ENCODE measurements at regions not wholly inside any gene's neighbourhood (a gene's known extent, or its start where the extent isn't known, plus 50 kb on each side); places are given as distances from the start of the nearest gene placed in this dataset.
"Not testable (repeated sequence)": the region's sequence is repeated elsewhere in the genome, so short reads cannot be mapped to it uniquely, and the experiment has no call there.

DNA sequence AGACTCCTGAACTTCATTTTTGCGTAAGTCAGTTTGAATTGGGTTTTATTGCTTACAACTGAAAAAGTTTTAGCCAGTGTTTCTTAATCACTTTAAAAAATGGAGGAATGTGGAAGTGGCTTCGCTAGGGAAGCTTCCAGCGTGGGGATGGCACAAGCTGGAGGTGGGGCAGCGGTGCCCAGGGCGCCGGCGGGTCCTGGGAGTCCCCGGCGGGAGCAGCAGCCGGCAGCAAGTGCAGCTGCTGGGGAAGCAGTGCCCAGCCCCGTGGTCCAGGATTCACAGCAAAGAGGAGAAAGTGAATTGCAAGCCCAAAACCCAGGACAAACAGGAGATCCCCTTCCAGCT, 301.8 kb upstream of the PROK2 start:
- no peak for DNase-seq

DNA sequence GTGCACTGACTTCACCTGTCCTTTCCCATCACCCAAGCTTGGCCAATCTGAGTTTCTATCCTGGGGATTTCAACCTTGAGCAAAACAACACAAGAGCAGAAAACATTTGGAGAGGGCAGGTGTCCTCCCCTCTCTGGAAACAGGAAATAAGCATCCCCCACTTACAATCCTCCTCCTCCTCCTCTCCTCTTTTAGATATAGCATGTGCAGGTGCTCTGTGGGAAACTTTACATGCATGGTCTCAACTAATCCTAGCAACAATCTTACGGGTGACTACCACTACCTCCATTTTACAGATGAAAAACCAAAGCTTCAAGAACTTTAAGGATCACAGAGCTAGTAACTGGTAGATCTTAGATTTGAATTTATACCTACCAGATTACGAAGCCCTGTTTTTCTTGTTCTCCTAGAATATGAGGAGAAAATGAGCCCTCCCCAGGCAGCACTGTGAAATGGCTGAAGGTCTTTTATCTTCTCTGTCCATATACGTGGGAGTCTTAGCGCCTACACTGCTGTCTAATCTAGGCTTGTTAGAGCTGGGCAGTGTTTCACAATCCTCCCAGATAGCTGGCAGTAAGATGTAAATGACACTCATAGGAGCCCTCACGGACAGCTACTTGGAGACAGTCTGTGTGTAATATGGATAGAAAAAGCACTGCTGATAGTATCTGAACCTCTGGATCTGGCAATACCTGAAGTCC, 301.2 kb upstream of the PROK2 start:
- DNase-seq, result no peak

DNA sequence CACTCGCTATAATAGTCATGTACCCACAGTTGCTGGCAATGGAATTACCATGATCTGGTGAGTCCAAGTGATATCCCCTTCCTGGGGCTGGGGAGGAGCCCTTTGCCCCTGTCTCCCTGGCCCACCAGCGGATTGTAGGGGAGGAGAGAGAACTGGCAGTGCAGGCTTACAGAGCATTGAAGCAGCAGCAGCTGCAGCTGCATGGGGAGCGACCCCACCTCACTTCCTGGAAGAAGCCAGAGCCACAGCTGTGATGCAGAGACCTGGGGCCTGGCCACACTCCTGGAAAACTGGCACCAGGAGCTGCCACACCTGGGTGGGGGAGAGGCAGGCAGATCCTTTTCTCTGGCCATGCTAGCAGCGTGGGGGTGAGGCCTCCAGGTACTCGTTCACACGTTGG, 300.1 kb upstream of the PROK2 start:
- no peak for DNase-seq

DNA sequence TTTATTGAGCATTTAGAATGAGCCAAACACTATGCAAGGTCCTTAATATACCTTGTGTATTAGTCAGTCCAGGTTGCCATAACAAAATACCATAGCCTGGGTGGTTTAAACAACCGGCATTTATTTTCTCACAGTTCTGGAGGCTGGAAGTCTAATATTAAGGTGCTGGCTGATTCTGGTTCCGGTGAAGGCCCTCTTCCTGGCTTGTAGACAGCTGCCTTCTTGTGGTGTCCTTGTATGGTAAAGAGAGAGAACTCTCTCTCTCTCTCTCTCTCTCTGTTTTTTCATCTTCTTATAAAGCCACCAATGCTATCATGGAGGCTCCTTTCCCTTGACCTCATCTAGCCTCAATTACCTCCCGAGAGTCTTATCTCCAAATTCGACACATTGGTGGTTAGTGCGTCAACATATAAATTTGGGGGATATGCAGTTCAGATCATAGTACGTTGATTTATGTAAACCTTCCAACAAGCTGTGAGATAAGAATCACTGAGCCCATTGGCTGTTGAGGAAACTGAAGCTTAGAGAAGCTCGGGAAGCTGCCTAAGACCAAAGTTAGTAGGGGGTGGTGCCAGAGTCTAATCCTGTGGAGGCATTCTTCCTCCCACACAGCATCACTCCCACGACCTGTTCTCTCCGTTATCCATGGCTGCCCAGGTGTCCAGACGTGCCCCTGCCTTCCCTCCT, 298.0 kb upstream of the PROK2 start:
- no peak for DNase-seq

DNA sequence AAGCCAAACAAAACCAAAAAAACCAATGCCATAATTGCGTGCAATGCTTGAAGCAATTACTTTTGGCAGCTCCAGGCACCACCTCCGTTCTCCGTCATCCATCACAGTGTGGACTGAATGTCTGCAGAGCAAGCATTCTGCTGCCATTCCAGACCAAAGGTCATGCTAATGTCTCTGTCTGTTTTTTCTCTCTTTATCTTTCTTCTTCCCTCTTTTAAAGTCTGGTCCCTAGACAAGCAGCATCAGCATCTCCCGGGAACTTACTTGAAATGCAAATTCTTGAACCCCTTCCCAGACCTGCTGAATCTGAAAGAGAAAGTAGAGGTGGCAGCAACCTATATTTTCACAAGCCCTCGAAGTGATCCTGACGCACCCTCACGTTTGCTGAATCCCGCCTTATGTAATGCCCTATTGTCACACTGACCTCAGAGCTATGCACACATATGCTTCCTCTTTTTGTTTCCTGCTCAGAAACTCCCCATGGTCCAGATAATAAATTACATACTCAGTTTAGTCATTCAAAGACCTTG, 297.3 kb upstream of the PROK2 start:
- DNase-seq, result no peak

DNA sequence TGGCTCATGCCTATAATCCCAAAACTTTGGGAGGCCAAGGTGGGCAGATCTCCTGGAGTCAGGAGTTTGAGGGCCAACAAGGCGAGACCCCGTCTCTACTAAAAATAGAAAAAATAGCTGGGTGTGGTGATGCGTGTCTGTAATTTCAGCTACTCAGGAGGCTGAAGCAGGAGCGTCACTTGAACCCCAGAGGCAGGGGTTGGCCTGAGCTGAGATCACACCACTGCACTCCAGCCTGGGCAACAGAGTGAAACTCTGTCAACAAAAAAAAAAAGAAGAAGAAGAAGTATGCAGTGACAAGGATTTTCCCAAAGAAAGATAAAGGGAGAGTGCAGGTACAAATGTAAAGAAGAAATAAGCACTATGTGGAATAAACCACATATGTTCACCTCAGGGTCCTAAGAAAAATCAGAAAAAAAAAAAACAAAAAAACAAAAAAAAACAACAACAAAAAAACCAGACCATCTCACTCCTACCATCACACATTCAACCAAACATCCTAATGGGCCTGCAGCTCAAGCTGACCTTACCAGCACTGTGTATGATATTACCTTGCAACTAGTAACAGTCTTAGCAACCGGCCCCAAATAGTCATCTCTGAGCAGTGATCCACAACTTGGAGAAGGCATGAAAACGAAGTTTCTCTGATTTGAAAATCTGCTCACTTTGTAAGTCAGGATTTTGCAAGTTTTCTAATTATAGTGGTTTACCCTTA, 296.7 kb upstream of the PROK2 start:
- no peak for DNase-seq

DNA sequence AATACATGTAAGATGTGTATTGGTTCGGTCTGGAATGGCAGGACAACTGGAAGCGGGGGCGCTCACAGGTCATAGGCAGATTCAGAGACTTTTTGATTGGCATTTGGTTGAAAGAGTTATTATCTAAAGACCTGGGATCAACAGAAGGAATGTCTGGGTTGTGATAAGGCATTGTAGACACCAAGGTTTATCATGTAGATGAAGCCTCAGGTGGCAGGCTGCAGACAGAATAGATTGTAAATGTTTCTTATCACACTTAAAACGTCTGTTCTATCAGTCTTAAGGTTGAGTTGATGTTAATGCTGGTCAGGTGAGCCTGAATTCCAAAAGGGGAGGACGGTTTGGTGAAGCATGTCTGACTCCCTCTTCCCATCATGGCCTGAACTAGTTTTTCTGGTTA, 295.9 kb upstream of the PROK2 start:
- no peak for DNase-seq

DNA sequence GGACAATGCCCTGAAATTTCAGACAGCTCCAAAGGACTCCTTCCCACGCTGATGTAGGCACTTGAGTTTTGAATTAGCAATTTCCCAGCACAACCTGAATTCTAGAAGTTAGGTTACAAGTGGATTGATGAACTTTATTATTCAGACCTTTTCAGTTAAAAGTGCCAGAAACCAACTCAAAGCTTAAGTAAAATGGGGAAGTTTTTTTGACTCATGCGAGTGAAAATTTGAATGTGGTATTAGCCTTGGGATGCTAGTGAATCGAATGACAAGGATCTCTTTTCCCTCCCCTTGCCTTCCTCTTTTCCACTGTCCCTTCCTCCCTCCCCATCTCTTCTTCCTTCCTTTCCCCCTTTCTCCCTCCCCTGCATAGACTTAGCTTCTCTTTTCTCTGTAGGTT, 295.1 kb upstream of the PROK2 start:
- no peak for DNase-seq

DNA sequence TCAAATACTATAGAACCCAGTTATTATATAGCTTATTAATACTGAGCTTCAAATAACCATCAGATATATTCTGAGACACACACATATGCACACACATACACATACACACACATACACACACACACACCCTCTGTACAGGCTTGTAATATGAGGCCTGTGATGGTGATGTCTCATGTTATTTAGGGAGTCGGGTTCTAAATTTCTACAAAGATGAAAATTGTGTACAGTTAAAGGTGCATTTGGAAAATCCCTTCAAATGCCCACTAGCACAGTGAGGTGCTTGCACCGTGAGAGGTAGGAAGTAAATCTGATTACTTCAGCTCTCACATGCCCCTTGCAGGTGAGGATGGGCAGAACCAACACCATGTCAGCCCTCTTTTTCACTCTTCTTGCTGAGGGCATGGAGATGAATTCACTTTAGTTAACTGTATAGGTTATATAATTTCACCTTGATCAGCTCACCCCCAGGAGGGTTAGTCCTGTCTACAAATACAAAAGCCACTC, 294.5 kb upstream of the PROK2 start:
- DNase-seq, result no peak

DNA sequence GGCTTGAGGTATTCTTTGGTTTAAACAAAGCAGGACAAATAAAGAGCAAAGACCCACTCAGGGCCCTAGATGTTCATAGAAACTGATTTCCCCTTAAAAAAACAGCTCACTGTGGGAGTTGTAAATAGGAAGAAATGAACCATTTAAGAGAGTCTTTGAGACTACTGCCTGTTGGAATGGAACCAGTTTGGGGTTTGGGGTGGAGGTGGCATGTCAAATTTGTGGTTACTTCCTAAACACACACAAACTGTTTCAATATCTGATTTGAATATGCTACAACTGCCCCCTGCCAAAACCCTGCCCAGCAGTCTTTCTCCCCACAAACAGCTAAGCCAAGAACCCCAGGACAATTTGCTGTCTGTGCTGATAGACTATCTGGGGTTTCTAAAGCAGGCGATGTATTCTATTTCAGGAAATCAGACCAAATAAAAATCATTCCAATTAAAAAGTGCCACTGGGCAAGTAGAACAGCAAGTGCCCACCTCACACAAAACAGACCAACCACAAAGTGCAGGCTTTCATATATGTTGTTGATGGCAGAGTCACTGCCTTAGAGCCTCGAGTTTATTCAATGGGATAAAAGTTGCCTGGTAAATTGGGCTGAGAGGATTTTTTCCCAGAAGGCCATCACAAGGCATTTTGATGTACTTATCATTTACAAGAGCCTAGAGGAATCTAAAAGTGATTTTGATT, 293.9 kb upstream of the PROK2 start:
- DNase-seq, result no peak

DNA sequence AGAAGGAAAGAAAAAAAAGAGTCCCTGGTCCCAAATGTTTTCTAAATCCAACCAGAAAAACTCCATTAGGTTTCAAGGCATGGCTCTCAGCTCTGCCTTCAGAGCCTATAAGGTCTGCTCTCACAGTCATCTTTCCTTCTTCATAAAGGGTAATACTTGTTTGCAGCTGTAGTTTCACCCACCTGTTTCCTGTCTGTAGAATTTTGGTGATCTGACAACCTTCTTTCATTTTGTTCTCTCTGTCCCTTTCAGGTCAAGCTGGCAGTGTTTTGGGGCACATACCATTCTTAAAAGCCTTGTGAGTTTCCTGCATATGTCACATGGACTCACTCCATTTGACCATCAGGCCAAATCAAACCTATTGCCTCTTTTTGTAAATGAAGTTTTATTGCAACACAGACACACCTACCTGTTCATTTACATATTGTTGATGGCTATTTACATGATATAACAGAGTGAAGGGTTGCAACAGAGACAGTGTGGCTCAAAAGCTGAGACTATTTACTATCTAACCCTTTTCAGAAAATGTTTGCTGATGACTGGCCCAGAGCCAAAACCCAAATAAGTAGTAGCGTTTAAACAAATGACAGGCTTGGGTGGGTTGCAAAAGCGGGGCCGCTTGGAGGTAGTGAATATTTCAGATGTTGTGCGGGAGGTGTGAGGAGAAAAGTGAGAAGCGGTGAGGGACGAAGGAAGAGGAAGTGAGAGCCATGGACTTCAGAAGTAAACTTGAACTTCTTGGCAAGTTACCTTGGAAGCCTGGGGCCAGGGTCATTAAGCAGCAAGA, 292.7 kb upstream of the PROK2 start:
- no peak for DNase-seq

DNA sequence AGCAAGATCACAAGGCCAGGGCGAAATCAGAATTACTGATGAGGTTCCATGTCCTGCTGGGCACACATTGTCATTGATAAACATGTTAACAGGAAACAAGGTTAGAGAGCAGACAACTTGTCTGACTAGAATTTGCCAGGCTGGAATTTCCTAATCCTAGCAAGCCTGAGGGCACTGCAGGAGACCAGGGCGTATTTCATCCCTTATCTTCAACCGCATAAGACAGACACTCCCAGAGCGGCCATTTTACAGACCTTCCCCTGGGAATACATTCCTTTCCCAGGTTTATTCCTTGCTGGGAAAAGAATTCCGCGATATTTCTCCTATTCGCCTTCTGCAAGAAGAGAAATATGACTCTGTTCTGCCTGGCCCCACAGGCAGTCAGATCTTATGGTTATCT, 290.9 kb upstream of the PROK2 start:
- DNase-seq, result not testable (repeated sequence)

DNA sequence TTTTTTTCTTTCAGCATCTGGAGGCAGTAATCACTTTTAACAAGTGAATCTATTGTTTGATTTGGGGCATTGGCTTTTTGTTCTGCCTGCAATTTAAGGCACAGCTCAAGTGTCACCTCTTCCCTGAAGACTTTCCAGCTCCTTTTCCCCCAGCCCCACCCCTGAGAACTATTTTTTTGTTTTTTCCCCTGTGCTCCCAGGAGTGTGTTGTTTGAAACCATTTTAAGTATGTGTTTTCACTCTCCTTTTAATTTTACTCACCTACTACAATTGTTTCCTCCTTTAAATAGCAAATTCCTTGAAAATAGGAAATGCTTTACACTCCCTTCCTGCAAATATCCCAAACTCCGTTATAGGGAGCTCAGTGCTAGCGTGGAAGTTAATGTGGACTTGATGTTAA, 286.7 kb upstream of the PROK2 start:
- DNase-seq, result no peak

DNA sequence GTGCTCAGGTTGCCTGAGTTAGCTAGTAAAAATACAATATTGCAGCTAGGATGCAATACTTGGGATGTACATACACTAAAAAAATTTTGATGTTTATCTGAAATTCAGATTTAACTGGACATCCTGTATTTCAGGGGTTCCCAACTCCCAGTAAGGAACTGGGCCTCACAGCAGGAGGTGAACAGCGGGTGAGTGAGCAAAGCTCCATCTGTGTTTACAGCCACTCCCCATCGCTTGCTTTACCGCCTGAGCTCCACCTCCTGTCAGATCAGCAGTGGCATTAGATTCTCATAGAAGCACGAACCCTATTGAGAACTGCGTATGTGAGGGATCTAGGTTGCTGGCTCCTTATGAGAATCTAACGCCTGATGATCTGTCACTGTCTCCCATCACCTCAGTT, 285.1 kb upstream of the PROK2 start:
- no peak for DNase-seq

DNA sequence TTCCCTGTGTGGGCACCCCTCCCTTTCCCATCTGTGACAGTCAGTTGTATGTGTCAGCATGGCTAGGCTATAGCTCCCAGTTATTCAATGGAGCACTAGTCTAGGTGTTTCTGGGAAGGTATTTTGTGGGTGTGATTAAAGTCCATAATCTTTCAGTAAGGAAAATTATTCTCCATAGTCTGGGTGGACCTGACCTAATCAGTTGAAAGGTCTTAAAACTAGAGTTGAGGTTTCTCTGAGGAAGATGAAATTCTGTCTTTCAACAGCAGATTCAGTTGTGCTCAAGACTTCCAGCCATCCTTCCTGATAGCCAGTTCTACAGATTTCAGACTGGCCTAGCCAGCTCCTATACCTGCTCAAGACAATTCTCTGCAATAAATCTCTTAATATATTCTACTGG, 284.6 kb upstream of the PROK2 start:
- DNase-seq, result no peak

DNA sequence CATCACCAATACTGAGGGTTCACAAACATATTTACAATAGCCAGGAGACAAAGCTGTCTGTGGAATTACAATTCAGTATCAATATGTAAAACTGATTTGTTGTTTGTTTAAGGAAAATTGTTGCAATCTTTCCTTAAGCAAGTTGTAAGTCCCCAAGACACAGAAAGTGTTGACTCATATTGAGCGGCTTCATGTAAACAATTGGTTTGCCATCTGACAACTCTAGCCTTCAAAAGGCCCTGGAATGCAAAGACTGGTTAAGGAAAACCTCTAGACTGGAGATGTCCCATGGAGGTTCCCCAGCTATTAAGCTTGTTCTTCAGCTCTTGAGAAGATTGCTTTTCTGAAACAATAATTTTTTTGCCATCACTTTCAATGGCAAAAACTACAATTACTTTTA, 283.7 kb upstream of the PROK2 start:
- no peak for DNase-seq

DNA sequence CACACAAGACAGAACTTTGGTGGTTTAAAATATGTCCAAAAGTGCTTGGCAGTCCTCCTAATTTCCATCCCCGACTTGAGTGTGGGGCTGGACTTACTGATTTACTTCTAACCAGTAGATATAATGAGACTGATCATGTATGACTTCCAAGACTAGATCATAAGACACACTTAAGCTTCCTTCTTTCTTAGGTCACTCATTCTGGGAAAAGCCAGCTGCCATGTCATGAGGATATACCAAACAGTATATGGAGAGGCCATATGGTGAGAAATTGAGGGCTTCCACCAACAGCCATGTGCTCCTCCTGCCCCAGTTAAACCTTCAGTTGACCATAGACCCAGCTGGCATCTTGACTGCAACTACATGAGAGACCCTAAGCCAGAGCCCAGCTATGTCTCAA, 282.8 kb upstream of the PROK2 start:
- no peak for DNase-seq

DNA sequence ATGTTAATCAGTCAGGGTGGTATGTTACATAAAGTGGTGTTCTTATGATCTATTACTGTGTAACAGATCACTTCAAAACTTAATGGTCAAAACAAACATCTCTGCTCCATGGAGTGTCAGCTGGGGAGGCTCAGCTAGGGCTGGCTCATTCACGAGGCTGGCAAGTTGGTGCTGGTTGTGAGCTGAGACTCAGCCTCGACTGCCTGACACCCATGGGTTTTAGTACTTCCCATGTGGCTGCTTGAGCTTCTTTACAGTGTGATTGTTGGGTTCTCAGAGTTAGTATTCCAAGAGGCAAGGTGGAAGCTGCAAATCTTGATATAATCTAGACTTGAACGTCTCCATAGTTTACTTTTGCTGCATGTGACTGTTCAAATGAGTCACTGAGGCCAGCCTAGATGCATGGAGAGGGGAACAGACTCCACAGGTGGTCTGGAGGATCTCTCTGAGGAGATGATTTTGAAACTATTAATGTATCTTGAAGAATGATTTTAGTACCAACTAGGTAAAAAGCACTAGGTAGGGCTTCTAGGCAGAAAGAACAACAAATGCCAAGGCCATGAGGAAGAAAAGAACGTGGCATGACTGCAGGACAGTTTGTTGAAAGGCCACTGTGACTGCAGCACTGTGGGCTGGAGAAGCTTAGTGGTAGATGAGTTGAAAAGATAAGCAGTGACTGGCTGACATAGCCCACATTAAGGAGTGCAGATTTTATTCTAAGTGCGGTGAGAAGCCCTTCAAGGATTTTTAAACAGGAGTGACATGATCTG, 281.1 kb upstream of the PROK2 start:
- no peak for DNase-seq

DNA sequence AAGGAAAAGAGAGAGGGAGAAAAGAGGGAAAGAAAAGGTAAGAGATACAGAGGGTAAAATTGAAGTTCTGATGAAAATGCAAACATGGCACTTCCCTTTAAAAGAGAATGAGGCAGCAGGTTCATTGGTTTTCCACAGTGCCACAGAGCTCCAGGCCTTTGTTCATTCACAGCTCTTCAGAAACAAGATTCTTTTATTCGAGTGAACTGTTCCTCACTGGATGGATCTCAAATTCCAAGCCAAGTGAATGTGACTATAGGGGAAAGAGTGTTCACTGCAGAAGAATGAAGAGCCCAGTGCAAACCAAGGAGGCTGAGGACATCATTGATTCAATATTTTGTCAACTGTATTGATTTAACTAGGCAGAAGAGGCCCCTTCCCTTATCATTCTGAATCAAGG, 280.3 kb upstream of the PROK2 start:
- no peak for DNase-seq

DNA sequence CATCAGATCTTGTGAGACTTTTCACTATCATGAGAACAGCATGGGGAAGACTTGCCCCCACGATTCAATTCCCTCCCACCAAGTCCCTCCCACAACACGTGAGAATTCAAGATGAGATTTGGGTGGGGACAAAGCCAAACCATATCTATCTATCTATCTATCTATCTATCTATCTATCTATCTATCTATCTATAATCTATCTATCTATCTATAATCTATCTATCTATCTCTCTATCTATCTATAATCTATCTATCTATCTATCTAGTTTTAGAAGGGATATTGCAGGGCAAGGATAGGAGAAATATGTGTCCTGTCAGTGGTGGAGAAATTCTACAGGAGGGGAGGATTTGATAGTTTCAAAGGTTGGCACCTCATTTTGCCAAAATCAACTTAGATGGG, 279.8 kb upstream of the PROK2 start:
- DNase-seq, result not testable (repeated sequence)

DNA sequence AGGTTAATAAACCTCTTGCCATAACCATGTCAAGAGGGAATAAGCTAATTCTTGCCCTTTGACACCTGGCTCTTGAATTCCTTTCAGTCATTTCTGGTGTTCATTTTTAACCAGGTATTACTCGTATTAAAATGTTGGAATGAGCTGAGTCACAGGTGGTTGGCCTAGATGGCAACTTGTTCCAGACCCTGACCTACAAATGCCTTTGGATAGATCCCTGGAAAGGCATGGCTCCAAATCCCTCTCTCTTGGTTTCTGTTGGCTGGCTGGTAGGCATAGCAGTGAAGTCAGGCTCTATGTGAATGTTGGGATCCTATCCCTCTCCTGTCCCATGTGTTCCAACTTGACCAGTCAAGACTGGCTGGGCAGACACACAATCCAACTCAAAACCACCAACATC, 277.1 kb upstream of the PROK2 start:
- no peak for DNase-seq

Measured in kidney glomerular epithelial cell (primary cell).